Stimulated activated CD4-positive, alpha-beta T cell treated with anti-CD3 and anti-CD28 coated beads, Interleukin-15, amount 100 ng/mL, for 24 hours (primary cell): ENCODE measurements at regions not wholly inside any gene's neighbourhood (a gene's known extent, or its start where the extent isn't known, plus 50 kb on each side); places are given as distances from the start of the nearest gene placed in this dataset.
"Not testable (repeated sequence)": the region's sequence is repeated elsewhere in the genome, so short reads cannot be mapped to it uniquely, and the experiment has no call there.

ENCODE experiments used
- DNase-seq: peaks from one replicate; pipeline ENCODE4 v3.0.0-alpha.2; 2020

DNA sequence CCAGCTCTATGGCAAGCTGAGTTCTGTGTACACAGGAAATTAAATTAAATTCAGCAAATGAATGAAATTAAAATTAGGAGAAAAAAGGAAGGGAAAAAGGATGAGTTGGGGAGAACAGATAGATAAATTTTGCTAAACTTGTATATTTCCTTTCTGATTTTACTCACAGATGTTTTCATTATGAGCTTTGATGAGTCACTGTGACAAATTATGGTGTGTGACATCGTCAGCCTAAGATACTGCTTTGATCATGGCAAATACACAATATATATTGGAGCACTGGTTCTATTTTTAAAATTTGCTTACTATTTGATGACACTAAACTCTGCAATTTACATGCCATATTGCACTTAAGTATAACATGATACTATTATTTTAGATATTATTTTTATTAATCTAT, 464.6 kb upstream of the SPHKAP start:
- DNase-seq: no peak

DNA sequence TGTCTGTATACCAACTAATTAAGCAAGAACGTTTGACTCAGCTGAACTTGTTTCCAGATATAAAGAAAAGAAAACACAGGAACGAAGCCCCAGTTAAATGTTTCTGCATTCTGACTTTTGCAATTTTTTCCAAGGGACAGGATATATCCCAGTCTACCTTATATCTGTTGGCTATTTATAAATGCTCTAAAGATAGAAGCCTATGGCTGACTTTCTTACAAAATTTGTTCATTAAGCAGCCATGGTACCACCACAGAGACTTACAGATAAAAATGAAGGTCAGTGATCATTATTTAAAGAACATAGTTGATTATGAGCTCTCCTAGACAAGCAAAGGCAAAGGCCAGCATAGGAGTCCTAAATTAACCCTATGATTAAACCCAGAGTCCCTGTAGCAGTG, 462.7 kb upstream of the SPHKAP start:
- DNase-seq: no peak

GRCh38 chr2:228642861-228643260, 461.4 kb upstream of the SPHKAP start:
- DNase-seq: no peak

GRCh38 chr2:228630786-228631185, 449.3 kb upstream of the SPHKAP start:
- DNase-seq: no peak

DNA sequence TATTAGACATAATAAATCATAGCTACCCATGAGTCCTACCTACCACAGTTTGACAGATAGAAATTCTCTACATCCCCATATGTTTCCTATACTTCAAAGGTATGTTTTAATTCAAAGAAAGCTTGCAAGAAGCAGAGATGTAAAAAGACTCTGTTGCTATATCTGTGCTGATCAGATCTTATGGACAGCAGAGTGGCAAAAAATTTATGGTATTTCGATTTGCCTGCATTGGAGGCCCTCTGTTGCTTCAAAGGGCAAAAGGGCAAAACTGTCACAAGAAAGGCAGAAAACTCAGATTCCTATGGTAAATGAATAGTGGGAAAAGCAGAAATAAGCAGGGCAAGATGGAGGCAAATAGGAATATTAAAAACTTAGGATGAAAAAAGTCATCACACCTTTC, 447.8 kb upstream of the SPHKAP start:
- DNase-seq: no peak

DNA sequence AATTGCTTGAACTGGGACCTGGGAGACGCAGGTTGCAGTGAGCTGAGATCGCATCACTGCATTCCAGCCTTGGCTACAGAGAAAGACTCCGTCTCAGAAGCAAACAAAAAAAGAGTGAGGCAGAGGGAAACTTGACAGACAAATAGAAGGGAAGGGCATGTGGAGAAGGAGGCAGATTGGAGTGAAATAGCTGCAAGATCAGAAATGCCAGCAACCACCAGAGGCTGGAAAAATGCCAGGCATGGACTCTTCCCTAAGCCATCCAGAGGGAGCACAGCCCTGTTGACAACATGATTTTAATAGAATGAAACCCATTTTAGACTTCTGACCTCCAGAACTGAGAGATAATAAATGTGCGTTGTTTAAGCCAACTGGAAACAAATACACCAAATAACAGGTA, 447.2 kb upstream of the SPHKAP start:
- DNase-seq: no peak

DNA sequence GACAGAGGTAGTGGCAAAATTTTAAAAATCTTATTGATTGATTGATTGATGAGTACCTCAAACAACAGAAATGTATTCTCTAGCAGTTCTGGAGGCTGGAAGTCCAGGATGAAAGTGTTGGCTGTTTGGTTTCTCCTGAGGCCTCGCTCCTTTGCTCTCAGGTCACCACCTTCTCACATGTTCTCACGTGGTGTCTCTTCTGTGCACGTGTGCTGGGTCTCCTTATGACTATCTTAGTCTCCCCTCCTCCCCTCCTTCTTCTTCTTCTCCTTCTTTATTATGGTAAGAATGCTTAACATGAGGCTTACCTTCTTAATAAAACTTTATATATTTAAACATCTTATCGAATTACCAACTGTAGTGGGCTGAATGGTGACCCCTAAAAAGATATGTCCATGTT, 446.0 kb upstream of the SPHKAP start:
- DNase-seq: no peak

DNA sequence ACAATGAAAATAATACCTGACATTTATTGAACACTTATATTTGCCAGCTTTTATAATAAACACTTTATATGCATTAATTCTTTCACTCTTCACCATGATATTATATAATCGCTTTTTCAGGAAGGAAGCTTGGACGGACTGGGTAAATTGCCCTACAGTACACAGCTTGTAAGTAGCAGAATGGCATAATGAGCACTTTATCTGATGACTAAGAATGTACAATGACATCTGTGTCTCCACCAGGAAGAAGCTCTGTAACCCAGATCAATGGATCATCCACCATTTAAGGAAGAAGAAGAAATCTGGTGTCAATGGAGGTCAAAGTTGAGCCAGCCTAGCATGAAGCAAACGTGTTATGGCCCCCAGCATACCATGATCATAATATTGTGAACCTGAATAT, 444.0 kb upstream of the SPHKAP start:
- no peak for DNase-seq

GRCh38 chr2:228624733-228625132, 443.2 kb upstream of the SPHKAP start:
- no peak for DNase-seq

GRCh38 chr2:228615496-228615895, 434.0 kb upstream of the SPHKAP start:
- DNase-seq: no peak

GRCh38 chr2:228614741-228615140, 433.3 kb upstream of the SPHKAP start:
- DNase-seq: no peak

DNA sequence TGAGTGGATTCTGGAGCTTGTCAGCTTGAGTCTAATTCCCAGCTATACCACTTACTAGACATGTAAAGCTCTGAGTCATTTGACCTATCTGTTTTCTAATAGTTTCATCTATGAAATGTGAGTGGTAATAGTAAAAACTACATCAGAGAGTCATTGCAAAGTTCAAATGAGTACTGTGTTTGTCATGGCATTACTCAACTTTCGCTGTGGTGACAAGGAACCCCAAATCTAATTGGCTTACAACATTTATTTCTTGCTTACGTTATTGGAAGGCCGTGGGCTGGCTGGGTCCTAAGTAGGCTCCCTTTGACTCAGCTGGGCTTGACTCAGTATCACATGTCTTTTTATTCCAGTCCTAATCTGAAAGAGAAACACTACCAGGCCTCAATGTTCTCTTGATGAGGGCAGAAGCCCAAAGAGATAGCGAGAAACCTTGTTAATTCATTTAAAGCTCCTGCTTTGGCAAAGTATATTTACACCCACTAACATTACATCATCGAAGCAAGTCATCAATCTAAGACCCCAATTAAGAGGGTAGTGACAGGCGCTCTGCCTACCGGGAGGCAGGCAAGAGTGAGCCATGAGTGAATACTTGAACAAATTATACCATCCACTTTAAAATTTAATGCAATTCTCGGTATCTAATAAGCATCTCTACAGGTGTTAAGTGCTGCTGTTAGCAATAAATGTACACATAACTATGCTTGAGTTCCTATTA, 431.8 kb upstream of the SPHKAP start:
- DNase-seq: no peak

DNA sequence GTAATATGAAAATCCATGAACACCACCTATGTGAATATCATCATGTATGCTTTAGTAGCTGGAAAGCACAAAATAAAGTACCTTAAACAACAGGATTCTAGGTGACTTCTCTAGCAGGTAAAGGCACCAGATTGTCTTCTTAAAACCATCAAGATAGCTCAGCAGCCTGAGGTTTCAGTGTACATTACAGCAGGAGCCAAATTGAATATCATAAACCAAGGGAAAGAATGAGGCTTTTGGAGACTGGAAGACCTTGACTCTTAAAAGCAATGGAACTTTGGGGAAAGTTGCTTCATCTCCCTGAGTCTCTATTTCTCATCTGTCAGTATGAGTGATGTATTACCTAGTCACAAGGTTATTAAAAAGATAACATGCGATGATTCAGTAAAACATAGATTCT, 429.7 kb upstream of the SPHKAP start:
- no peak for DNase-seq

DNA sequence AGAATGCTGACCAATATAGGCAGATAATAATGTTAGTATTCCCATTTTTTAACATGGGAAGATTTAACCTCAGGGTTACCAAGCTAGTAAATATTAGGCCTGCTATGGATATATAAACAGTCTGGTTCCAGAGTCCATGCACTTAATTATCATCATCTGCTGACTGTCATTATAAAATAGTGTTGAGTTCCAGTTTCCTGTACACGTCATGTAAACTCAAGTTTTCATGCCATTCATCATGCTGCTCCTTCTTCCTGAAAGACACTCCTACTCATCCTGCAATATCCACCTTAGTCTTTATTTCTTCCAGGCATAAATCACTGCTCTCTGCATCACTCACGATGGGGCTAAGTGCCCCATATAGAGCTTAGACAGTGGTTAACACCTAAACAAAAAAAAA, 420.8 kb upstream of the SPHKAP start:
- no peak for DNase-seq

DNA sequence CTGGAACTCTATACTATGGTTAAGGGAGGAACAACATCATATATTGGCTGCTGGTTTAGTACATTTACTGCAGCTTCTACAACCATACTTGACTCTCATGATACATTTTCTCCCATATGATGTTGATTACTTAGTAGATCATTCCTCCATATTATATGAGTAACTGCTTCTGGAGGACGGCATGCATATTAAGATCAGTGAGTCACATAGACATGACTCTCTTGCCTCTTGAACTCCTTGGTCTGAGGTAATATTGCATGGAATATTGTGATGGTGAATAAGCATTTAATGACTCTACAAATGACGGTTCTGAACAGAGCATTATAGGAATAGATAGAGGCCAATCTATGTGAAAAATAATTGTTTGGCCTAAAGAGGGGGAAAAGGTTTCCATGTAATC, 418.8 kb upstream of the SPHKAP start:
- DNase-seq: no peak

DNA sequence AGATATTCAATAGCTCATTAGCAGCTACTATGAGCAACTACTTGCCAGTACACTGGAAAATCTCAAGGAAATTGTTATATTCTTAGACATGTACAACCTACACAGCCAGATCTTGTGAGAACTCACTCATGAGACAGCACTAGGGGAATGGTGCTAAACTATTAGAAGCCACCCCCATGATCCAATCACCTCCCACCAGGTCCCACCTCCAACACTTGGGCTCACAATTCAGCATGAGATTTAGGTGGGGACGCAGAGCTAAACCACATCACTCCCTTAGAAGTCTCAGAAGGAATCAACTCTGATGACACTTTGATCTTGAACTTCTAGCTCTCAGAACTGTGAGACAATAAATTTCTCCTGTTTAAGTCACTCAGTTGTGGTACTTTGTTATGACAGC, 418.3 kb upstream of the SPHKAP start:
- no peak for DNase-seq

DNA sequence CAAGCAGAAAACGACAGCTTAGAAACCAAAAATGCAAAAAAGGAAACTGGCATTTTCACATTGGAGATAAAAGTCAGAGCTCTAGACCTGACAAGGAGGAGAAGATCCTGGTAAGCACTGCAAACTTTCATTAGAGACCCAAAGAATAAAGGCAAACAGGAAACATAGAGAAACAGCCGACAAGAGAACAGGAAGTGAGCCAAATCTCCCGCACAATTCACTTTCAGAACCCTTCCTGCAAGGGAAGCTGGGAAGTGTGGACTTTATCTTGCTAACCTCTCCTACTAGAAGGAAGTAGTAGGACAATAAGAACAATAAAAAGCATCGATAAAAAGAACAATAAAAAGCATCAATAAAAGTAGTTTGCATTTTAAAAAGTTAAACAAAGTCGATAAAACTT, 417.8 kb upstream of the SPHKAP start:
- no peak for DNase-seq

- DNase-seq: no peak
These were observed 415.5 kb upstream of the SPHKAP start for GRCh38 chr2:228597032-228597431.

- no peak for DNase-seq
These were observed 412.5 kb upstream of the SPHKAP start for GRCh38 chr2:228594012-228594411.

- DNase-seq: no peak
These were observed 411.4 kb upstream of the SPHKAP start for GRCh38 chr2:228592925-228593324.

DNA sequence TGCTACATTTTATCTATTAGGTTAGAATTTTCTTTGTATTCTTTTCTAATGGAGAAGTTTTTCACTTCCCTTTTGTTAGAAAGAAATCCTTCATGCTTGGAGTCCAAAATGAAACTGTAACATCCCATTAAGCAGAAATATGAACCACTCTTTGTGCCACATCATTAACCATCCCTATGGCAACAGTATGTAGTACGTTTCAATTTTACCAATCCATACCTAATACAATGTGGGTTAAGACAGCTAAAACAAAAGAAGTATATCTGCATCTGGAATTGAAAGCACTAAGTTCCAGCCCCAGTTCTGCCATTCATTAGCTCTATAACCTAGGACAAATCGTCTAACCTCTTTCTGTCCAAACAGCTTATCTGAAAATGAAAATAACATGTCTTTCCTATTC, 409.2 kb upstream of the SPHKAP start:
- no peak for DNase-seq

GRCh38 chr2:228589115-228589514, 407.6 kb upstream of the SPHKAP start:
- DNase-seq: no peak

- DNase-seq: no peak
These were observed 400.2 kb upstream of the SPHKAP start for GRCh38 chr2:228581731-228582130.

- DNase-seq: no peak
These were observed 394.4 kb upstream of the SPHKAP start for GRCh38 chr2:228575897-228576296.

GRCh38 chr2:228568275-228568674, 386.8 kb upstream of the SPHKAP start:
- not testable (repeated sequence) for DNase-seq

GRCh38 chr2:228561816-228562215, 380.3 kb upstream of the SPHKAP start:
- no peak for DNase-seq
